NCI-H1694 treated with DMSO at 0.1 percent for 48 hours (cell line): ENCODE measurements at regions not wholly inside any gene's neighbourhood (a gene's known extent, or its start where the extent isn't known, plus 50 kb on each side); places are given as distances from the start of the nearest gene placed in this dataset.
A peak's percentile ranks its signal among the peaks of the same experiment; 100 is the strongest.
"Not testable (repeated sequence)": the region's sequence is repeated elsewhere in the genome, so short reads cannot be mapped to it uniquely, and the experiment has no call there.

Source experiments
- DNase-seq: peaks from one replicate; lab custom pipeline; 2025; lab: John Stamatoyannopoulos, UW

DNA sequence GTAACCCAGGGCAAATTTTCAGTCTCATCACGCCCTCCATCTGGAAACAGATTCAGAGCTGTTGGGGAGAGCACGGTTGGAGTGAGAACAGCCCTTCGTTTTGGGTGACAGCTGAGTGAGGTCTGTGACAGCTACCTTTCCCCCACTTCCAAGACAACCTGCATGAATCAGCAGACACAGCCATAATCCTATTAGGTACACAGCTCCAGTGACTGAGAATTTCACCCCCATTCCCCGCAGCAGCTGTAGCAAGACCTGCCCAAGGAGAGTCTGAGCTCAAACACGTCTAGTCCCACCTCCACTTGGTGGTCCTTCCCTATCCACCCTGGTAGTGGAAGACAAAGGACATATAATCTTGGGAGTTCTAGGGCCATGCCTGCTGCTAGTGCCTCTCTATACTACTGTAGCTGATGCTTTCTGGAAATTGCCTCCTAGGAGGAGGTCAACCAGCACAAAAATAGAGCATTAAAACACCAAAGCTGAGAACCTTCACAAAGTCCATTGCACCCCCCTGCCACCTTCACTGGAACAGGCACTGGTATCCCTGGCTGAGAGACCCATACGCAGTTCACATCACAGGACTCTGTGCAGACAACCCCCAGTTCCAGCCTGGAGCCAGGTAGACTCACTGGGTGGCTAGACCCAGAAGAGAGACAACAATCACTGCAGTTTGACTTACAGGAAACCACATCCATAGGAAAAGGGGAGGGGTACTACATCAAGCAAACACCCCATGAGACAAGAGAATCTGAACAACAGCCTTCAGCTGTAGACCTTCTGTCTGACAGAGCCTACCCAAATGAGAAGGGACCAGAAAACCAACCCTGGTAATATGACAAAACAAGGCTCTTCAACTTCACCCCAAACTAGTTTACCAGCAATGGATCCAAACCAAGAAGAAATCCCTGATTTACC lies 448.6 kb upstream of the CBLB start:
- DNase-seq, result no peak

- DNase-seq, result not testable (repeated sequence)
These were observed 452.6 kb upstream of the CBLB start for GRCh38 chr3:106321438-106321837.

DNA sequence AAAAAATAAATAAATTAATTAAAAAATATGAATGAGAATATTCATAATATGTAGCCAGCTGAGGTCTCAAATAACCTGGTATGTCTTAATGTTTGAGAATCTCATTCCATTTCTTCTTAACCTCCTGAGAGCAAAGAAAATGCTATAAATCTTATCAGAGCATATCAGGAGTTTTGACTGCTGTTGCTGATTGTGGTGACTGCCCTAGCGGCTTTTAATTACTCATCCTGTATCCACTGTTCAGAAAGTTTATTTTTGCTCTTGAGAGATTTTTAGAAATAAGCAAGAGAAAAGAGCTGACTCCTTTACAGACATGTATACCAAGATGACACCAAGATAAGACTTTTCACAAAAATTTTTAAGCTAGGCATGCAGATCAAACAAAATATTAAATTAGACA lies 454.8 kb upstream of the CBLB start:
- no peak for DNase-seq

- no peak for DNase-seq
These were observed 458.3 kb upstream of the CBLB start for GRCh38 chr3:106326941-106327695.

DNA sequence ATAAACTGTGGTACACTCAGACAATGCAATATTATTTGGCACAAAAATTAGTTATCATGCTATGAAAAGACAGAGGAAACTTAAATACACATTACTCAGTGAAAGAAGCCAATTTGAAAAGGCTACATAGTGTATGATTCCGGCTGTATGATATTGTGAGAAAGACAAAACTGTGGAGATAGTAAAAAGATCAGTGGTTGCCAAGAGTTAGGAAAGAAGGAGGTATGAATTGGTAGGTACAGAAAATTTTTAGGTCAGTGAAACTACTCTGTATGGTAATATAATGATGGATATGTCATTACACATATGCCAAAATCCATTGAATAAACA lies 458.8 kb upstream of the CBLB start:
- DNase-seq, result no peak

GRCh38 chr3:106328224-106328623 lies 459.4 kb upstream of the CBLB start:
- no peak for DNase-seq

DNA sequence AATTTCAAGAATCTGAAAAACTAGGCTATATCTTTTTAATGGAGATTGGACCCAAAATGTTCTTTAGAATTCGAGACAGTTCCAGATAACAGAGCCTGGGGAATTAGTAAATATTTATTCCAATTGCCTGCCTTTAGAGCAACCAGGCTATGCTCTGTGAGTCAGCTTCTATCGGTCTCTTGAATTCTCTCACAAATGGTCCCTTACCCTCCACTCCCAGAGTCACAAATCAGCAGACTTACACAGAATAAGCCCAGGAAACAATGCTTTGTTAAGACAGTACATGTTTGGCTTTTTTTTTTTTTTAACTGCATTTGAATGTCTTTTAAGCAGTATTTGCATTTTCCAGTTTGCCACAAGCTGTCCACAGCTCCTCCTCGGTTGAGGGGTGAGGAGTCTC lies 460.7 kb upstream of the CBLB start:
- DNase-seq, result no peak

GRCh38 chr3:106331636-106332035 lies 462.8 kb upstream of the CBLB start:
- DNase-seq, result no peak

- no peak for DNase-seq
These were observed 463.3 kb upstream of the CBLB start for GRCh38 chr3:106332129-106332528.

- no peak for DNase-seq
These were observed 464.1 kb upstream of the CBLB start for GRCh38 chr3:106332884-106333283.

GRCh38 chr3:106333911-106334618 lies 465.3 kb upstream of the CBLB start:
- DNase-seq, result no peak

DNA sequence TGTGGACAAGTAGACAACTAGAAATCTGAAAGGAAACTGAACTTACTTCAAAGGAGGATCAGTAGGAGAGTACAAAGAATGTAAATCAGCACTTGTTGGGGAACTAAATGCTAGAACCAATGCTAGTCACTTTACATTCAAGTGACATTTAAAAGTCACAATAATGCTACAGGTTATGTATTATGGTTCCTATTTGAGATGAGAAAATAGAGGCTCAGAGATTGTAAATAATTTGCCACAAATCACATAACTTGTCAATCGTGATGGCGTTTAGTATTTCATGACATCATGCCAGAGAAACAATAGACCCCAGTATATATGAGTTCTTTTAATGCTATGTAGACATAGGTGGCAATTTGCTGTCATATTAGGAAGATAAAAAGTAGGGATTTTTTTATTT lies 467.8 kb upstream of the CBLB start:
- DNase-seq, result no peak

DNA sequence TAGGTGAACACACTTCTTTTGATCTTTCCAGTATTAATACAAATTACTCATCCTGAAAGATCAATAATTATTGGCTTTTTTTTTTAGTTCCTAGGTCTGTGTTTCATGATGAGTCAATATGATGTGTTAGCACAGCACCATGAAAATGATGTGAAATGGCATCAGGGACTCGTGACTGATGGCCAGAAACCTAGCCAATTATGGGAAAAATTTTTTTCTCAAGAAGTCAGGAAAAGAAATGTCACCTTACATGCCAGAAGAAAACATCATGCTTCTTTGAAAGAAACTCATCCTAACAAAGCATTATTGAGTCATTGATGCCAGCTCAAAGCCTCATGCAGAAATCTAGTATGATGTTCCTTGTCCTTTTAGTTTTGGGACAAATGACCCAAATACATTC lies 468.3 kb upstream of the CBLB start:
- DNase-seq, result no peak

DNA sequence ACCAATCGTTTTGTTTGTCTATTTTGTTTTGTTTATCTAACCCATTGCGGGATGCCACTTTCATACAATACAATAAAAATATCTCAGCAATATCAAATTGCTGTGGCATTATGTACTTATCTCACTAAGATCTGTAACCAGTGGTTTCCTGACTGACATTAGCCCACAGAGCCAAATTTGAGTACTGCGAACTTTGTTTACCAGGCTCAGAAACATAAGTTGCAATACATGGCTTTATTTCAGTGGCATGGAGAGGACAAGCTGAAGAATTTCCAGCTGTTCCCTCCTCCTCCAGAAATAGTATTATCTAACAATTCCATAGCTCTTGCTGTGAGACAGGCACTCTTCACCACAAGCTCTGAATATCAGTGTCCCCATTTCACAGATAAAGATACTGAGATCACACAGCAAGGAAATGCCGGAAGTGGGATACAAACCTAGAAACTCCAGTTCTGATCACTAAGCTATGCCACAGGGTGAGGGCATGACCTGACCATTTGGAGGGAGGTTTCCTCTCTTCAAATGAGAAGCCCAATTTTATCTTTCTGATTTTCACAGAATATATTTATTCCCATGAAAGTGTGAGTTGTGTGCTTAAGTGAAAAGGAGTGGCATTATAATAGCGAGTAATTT lies 469.9 kb upstream of the CBLB start:
- DNase-seq, result no peak

- DNase-seq, result no peak
These were observed 470.7 kb upstream of the CBLB start for GRCh38 chr3:106339551-106339950.

DNA sequence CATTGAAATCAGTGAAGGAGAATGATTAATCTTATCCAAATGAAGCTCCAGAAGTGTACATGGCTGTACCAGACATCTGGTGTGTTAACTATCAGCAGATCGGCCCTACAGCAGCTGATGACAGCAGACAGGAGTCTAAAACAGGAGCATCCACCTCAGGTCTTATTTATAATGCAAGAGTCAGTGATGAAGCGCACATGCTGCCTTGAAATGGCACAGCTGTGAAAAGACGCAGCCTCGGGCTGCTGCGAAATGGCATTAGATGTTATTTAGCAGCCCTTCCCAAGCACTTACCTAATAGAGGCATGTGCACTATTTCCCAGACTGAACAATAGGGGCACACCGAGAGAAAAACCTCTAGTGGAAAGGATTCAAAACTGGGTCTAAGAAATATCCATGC lies 472.3 kb upstream of the CBLB start:
- peak; percentile 92 for DNase-seq

DNA sequence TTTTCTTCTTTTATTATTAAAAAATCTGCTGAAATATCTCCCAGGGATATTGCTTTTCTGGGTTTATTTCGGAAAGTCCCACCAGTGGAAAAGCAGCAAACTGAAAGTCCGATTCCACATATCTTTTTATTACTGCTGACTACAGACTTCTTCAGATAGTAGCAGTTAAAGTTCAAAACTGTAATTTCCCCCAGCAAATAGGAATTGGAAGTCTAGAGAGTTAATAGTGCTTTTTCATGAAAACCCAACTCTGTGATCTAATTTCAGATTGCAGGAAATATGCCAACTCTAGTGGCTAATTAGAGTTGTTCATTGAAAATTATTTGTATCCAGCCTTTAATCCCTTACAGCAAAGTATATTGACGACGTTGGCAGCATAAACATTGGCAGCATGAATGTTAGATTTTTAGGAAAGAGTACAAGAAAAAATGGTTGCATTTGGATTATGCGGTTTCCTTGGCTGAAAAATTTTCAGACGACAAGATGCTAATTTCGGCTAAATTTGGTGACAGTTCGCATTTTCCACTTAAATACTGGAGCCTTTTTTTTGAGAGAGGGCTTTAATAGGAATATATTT lies 472.9 kb upstream of the CBLB start:
- peak; percentile 28 for DNase-seq

GRCh38 chr3:106342386-106342785 lies 473.6 kb upstream of the CBLB start:
- DNase-seq, result no peak

DNA sequence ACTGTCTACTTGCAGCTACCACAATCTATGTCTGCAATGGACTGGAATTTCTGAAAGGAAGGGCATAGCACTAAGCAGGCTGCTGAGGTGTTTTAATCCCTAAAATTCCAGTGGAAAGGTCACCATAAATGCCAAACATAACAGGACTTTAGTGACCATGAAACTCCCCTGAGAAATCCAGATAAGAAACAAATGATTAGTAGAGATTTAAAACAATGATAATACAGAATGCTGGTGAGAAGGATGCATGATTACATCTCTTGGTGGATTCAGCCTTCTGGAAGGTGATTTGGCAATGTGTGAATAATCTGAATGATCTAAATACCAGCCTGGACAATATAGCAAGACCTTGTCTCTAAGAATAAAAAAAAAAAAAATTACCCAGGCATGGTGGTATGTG lies 475.0 kb upstream of the CBLB start:
- DNase-seq, result no peak

DNA sequence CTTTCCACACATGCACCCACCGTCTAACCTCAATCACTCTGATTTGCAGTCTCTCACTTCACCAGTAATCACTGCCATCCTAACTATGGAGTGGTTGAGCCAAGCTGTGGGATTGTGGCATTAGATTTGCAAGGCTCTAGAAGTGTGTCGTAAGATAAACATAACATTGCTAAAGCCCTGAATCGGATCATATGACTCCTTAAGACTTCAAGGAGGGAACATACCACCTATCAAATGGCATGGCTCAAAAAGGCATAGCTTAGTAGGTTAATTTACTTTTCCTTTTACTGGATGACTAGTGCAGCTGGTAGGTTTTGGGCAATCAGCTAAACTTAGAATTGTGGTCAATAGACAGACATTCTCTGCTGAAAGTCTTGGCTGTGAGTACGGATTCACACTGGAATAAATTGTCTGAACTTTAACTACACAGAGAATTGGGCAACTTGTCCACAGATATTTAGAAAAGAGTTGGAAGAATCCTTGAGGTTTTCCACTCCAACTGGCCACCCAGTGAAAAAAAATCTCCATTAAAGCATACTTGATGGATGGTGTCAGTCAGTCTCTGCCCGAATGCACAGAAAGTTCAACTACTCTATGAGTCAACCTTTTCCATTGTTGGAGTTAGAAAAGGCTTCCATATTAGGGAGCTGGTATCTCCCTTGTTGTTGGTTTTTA lies 476.7 kb upstream of the CBLB start:
- no peak for DNase-seq

- peak; percentile 90 for DNase-seq
These were observed 478.5 kb upstream of the CBLB start for GRCh38 chr3:106347350-106347749.
